ENCODE measurements at regions not wholly inside any gene's neighbourhood (a gene's known extent, or its start where the extent isn't known, plus 50 kb on each side); places are given as distances from the start of the nearest gene placed in this dataset.

GRCh38 chr20:52251827-52252226, 60.2 kb upstream of the ZFP64 start (continued):
- TF ChIP-seq HIC2 (CRISPR knock-in tag; IDR thresholded peaks at IDR 0.05; ENCODE audit: low read depth) = no peak
- TF ChIP-seq AHDC1 (CRISPR knock-in tag; IDR thresholded peaks at IDR 0.05; ENCODE audit: borderline replicate concordance) = 0 out of 2 replicates have a peak, but pooled peaks have one; percentile 10
- TF ChIP-seq TP53 (CRISPR knock-in tag; conservative IDR thresholded peaks at IDR 0.05) = no peak
- TF ChIP-seq ZNF136 (CRISPR knock-in tag; IDR thresholded peaks at IDR 0.05; ENCODE audit: low read depth) = no peak
- no peak for TF ChIP-seq REST (IDR thresholded peaks at IDR 0.05; ENCODE audit: borderline replicate concordance in 1 of 2, low read depth in 1 of 2, low read length in 2 of 2)
- TF ChIP-seq MED8 (CRISPR knock-in tag; IDR thresholded peaks at IDR 0.05; ENCODE audit: insufficient replicate concordance) = no peak
- no peak for TF ChIP-seq ZNF83 (CRISPR knock-in tag; IDR thresholded peaks at IDR 0.05; ENCODE audit: borderline replicate concordance)
- no peak for TF ChIP-seq BCLAF1 (IDR thresholded peaks at IDR 0.05)
- TF ChIP-seq SETDB1 (CRISPR knock-in tag; IDR thresholded peaks at IDR 0.05; ENCODE audit: borderline replicate concordance) = 0 out of 2 replicates have a peak, but pooled peaks have one; percentile 16
- no peak for TF ChIP-seq ZNF234 (CRISPR knock-in tag; conservative IDR thresholded peaks at IDR 0.05)
- TF ChIP-seq ZNF674 (CRISPR knock-in tag; IDR thresholded peaks at IDR 0.05; ENCODE audit: low read depth) = no peak
- peak; percentile 87 for TF ChIP-seq CREB1 (IDR thresholded peaks at IDR 0.05)
- no peak for TF ChIP-seq CREB1 (CRISPR knock-in tag; IDR thresholded peaks at IDR 0.05)
- no peak for TF ChIP-seq ZNF639 (CRISPR knock-in tag; conservative IDR thresholded peaks at IDR 0.05)
